WTC11 (cell line): ENCODE measurements at regions not wholly inside any gene's neighbourhood (a gene's known extent, or its start where the extent isn't known, plus 50 kb on each side); places are given as distances from the start of the nearest gene placed in this dataset.

ENCODE experiments used
- ATAC-seq: fragments of 200-7000 bp; cut with Tn5 transposase; 2 replicates; pipeline ENCODE4 v1.10.0; 2021; ENCODE audit warnings: mild to moderate bottlenecking, moderate library complexity
- CTCF ChIA-PET: fragments of 300-600 bp; sonication (Branson Sonifier 250); formaldehyde crosslinking; loops from one replicate; lab custom pipeline; 2021; ENCODE audit warnings: antibody characterized with exemption; lab: Charles Lee
- POLR2A ChIA-PET: fragments of 350-600 bp; sonication (Branson Sonifier 250); formaldehyde crosslinking; loops from one replicate; lab custom pipeline; 2021; ENCODE audit warnings: antibody characterized with exemption; lab: Charles Lee
- DNase-seq: peaks from one replicate; pipeline ENCODE4 v3.0.0; 2021; ENCODE audit warnings: low spot score
- H3K27ac Mint-ChIP-seq: 2 replicates; pipeline ENCODE4 v1.8.0; 2021; ENCODE audit warnings: mixed read lengths
- H3K27me3 Mint-ChIP-seq: 2 replicates; pipeline ENCODE4 v1.8.0; 2021; ENCODE audit warnings: low read depth, mild to moderate bottlenecking, moderate library complexity, mixed read lengths
- H3K36me3 Mint-ChIP-seq: 2 replicates; pipeline ENCODE4 v1.8.0; 2021; ENCODE audit warnings: mixed read lengths
- H3K4me1 Mint-ChIP-seq: 2 replicates; pipeline ENCODE4 v1.8.0; 2022; ENCODE audit warnings: mixed read lengths
- H3K4me3 Mint-ChIP-seq: 2 replicates; pipeline ENCODE4 v1.8.0; 2021; ENCODE audit warnings: mild to moderate bottlenecking, moderate library complexity, mixed read lengths
- H3K9me3 Mint-ChIP-seq: 2 replicates; pipeline ENCODE4 v1.8.0; 2021; ENCODE audit warnings: mixed read lengths
- CBFB ChIP-seq: sonication (generic); formaldehyde crosslinking; IDR thresholded peaks from 2 replicates; pipeline ENCODE4 v1.8.1; 2022; ENCODE audit warnings: mild to moderate bottlenecking, low read depth, missing genetic modification reagents
- CREB1 ChIP-seq: sonication (generic); formaldehyde crosslinking; IDR thresholded peaks from 2 replicates; pipeline ENCODE4 v1.8.0; 2023; ENCODE audit warnings: mild to moderate bottlenecking, missing genetic modification reagents
- ESRRA ChIP-seq: sonication (generic); formaldehyde crosslinking; IDR thresholded peaks from 2 replicates; pipeline ENCODE4 v1.8.1; 2022; ENCODE audit warnings: mild to moderate bottlenecking, missing genetic modification reagents, borderline replicate concordance
- JAZF1 ChIP-seq: fragments of 250-450 bp; sonication (Bioruptor Pico); IDR thresholded peaks from 2 replicates; pipeline ENCODE4 v1.9.0; 2021; ENCODE audit warnings: moderate library complexity, mild to moderate bottlenecking, inconsistent platforms
- JUN ChIP-seq: sonication (generic); formaldehyde crosslinking; IDR thresholded peaks from 2 replicates; pipeline ENCODE4 v1.8.0; 2023; ENCODE audit warnings: mild to moderate bottlenecking, missing genetic modification reagents
- KAT7 ChIP-seq: sonication (generic); formaldehyde crosslinking; IDR thresholded peaks from 2 replicates; pipeline ENCODE4 v1.8.1; 2023; ENCODE audit warnings: missing genetic modification reagents, mild to moderate bottlenecking, borderline replicate concordance
- NR1H2 ChIP-seq: sonication (generic); formaldehyde crosslinking; IDR thresholded peaks from 2 replicates; pipeline ENCODE4 v1.9.0; 2021; ENCODE audit warnings: mild to moderate bottlenecking, moderate library complexity, missing genetic modification reagents
- NR2C2 ChIP-seq: sonication (generic); formaldehyde crosslinking; IDR thresholded peaks from 2 replicates; pipeline ENCODE4 v1.8.0; 2022; ENCODE audit warnings: mild to moderate bottlenecking, missing genetic modification reagents
- NR3C1 ChIP-seq: sonication (generic); formaldehyde crosslinking; conservative IDR thresholded peaks from 2 replicates; pipeline ENCODE4 v1.8.1; 2023; ENCODE audit warnings: low read depth, mild to moderate bottlenecking, missing genetic modification reagents
- PRRX2 ChIP-seq: fragments of 250-450 bp; sonication (Bioruptor Pico); IDR thresholded peaks from 2 replicates; pipeline ENCODE4 v1.8.0; 2021; ENCODE audit warnings: mild to moderate bottlenecking
- SMAD3 ChIP-seq: sonication (generic); formaldehyde crosslinking; IDR thresholded peaks from 2 replicates; pipeline ENCODE4 v1.8.0; 2022; ENCODE audit warnings: missing genetic modification reagents, mild to moderate bottlenecking, borderline replicate concordance
- SMAD4 ChIP-seq: sonication (generic); formaldehyde crosslinking; IDR thresholded peaks from 2 replicates; pipeline ENCODE4 v1.8.0; 2022; ENCODE audit warnings: mild to moderate bottlenecking, missing genetic modification reagents
- SP1 ChIP-seq: sonication (generic); formaldehyde crosslinking; conservative IDR thresholded peaks from 2 replicates; pipeline ENCODE4 v1.8.1; 2022; ENCODE audit warnings: missing genetic modification reagents
- TEAD4 ChIP-seq: sonication (generic); formaldehyde crosslinking; IDR thresholded peaks from 2 replicates; pipeline ENCODE4 v1.8.0; 2022; ENCODE audit warnings: mild to moderate bottlenecking, missing genetic modification reagents
- ZBTB21 ChIP-seq: sonication (generic); formaldehyde crosslinking; IDR thresholded peaks from 2 replicates; pipeline ENCODE4 v1.8.1; 2023; ENCODE audit warnings: mild to moderate bottlenecking, missing genetic modification reagents, borderline replicate concordance
- ZNF121 ChIP-seq: sonication (generic); formaldehyde crosslinking; IDR thresholded peaks from 2 replicates; pipeline ENCODE4 v1.8.0; 2023; ENCODE audit warnings: missing genetic modification reagents
- ZNF317 ChIP-seq: sonication (generic); formaldehyde crosslinking; IDR thresholded peaks from 2 replicates; pipeline ENCODE4 v1.8.1; 2023; ENCODE audit warnings: low read depth, mild to moderate bottlenecking, moderate library complexity, missing genetic modification reagents, borderline replicate concordance
- ZNF423 ChIP-seq: fragments of 250-450 bp; sonication (Bioruptor Pico); IDR thresholded peaks from 2 replicates; pipeline ENCODE4 v2.1.2; 2022; ENCODE audit warnings: mild to moderate bottlenecking, moderate library complexity
- TF ChIP-seq, protein P1 (sequence below): sonication (generic); formaldehyde crosslinking; IDR thresholded peaks from 2 replicates; pipeline ENCODE4 v1.8.1; 2023; ENCODE audit warnings: mild to moderate bottlenecking, missing genetic modification reagents
- TF ChIP-seq, protein P2 (sequence below): sonication (generic); formaldehyde crosslinking; IDR thresholded peaks from 2 replicates; pipeline ENCODE4 v1.8.0; 2022; ENCODE audit warnings: mild to moderate bottlenecking, missing genetic modification reagents
- TF ChIP-seq, protein P3 (sequence below): sonication (generic); formaldehyde crosslinking; IDR thresholded peaks from 2 replicates; pipeline ENCODE4 v1.8.0; 2023; ENCODE audit warnings: mild to moderate bottlenecking, missing genetic modification reagents

DNA sequence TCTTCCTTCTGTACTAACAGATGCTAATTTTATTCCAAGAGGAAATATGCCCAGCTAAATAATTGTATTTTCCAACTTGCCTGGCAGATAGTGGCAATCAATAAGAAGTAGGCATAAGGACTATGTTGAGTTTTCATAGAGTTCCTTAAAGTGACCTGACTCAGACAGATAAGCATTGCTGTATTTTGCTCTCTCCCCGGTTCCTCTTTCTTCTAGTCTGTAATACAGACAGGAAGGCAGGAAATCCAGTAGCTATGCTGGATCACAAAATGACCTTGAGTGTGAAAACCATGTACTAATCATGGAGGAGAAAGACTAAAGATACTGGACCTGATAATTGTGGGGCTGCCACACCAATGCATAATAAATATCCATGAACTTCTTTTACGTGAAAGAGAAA, 701.7 kb downstream of the CETN3 start:
- POLR2A ChIA-PET = no interaction called here
- no peak for TF ChIP-seq ZBTB21
- TF ChIP-seq, protein P1, sequence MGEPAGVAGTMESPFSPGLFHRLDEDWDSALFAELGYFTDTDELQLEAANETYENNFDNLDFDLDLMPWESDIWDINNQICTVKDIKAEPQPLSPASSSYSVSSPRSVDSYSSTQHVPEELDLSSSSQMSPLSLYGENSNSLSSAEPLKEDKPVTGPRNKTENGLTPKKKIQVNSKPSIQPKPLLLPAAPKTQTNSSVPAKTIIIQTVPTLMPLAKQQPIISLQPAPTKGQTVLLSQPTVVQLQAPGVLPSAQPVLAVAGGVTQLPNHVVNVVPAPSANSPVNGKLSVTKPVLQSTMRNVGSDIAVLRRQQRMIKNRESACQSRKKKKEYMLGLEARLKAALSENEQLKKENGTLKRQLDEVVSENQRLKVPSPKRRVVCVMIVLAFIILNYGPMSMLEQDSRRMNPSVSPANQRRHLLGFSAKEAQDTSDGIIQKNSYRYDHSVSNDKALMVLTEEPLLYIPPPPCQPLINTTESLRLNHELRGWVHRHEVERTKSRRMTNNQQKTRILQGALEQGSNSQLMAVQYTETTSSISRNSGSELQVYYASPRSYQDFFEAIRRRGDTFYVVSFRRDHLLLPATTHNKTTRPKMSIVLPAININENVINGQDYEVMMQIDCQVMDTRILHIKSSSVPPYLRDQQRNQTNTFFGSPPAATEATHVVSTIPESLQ = no peak
- TF ChIP-seq, all 79 proteins: peak for 0
- Mint-ChIP-seq H3K27ac (no peak overlapping the region; the same call in 1 of the 2 replicates), H3K36me3 (0 out of 2 replicates have a peak, but pooled peaks cover 5% of the 10 kb centered on the region), H3K4me3 (no peak overlapping the region), H3K27me3 (no peaks in the 10 kb centered on the region), H3K9me3 (peaks cover 13% of the 10 kb centered on the region), H3K4me1 (peaks cover 65% of the 10 kb centered on the region)
- ATAC-seq (no peak), DNase-seq (no peak)
- CTCF ChIA-PET = no interaction called here

DNA sequence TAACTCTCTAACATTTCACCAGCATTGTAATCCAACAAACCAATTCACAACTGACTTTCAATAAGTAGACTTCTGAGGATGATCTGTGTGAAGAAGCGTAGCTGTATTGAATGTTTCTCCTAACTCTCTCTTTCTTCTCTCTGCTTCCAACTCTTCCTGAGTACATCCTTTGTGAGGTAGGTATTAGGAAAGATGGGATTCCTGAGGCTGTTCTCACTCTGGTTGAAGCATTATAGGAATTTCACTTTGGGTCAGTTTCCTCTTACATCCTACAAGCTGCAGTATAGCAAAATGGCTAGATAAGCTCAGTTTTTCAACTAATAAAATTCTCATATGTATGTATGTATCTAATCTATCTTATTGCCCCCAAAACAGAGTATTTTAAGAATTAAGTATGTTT, 702.8 kb downstream of the CETN3 start:
- ChIA-PET POLR2A (no interaction called here), CTCF (no interaction called here)
- ATAC-seq (no peak), DNase-seq (no peak)
- peaks cover 18% of the 10 kb centered on the region for H3K9me3 Mint-ChIP-seq
- H3K4me3 Mint-ChIP-seq = no peak overlapping the region
- TF ChIP-seq, protein P2, sequence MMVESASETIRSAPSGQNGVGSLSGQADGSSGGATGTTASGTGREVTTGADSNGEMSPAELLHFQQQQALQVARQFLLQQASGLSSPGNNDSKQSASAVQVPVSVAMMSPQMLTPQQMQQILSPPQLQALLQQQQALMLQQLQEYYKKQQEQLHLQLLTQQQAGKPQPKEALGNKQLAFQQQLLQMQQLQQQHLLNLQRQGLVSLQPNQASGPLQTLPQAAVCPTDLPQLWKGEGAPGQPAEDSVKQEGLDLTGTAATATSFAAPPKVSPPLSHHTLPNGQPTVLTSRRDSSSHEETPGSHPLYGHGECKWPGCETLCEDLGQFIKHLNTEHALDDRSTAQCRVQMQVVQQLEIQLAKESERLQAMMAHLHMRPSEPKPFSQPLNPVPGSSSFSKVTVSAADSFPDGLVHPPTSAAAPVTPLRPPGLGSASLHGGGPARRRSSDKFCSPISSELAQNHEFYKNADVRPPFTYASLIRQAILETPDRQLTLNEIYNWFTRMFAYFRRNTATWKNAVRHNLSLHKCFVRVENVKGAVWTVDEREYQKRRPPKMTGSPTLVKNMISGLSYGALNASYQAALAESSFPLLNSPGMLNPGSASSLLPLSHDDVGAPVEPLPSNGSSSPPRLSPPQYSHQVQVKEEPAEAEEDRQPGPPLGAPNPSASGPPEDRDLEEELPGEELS (CRISPR knock-in tag) = no peak
- TF ChIP-seq PRRX2 = no peak
- TF ChIP-seq ZNF121 (CRISPR knock-in tag) = no peak
- TF ChIP-seq NR3C1 (CRISPR knock-in tag) = no peak
- no peak for TF ChIP-seq KAT7
- no peak for TF ChIP-seq ZNF423 (CRISPR knock-in tag)
- TF ChIP-seq SMAD3 (CRISPR knock-in tag) = no peak
- TF ChIP-seq JUN (CRISPR knock-in tag) = no peak
- no peak for TF ChIP-seq NR2C2
- no peak for TF ChIP-seq JAZF1 (CRISPR knock-in tag)
- no peak for TF ChIP-seq CREB1 (CRISPR knock-in tag)
- TF ChIP-seq, protein P3, sequence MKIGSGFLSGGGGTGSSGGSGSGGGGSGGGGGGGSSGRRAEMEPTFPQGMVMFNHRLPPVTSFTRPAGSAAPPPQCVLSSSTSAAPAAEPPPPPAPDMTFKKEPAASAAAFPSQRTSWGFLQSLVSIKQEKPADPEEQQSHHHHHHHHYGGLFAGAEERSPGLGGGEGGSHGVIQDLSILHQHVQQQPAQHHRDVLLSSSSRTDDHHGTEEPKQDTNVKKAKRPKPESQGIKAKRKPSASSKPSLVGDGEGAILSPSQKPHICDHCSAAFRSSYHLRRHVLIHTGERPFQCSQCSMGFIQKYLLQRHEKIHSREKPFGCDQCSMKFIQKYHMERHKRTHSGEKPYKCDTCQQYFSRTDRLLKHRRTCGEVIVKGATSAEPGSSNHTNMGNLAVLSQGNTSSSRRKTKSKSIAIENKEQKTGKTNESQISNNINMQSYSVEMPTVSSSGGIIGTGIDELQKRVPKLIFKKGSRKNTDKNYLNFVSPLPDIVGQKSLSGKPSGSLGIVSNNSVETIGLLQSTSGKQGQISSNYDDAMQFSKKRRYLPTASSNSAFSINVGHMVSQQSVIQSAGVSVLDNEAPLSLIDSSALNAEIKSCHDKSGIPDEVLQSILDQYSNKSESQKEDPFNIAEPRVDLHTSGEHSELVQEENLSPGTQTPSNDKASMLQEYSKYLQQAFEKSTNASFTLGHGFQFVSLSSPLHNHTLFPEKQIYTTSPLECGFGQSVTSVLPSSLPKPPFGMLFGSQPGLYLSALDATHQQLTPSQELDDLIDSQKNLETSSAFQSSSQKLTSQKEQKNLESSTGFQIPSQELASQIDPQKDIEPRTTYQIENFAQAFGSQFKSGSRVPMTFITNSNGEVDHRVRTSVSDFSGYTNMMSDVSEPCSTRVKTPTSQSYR = no peak
- TF ChIP-seq CBFB (CRISPR knock-in tag) = no peak
- TF ChIP-seq TEAD4 (CRISPR knock-in tag) = no peak
- no peak for TF ChIP-seq SMAD4
- TF ChIP-seq ESRRA (CRISPR knock-in tag) = no peak
- H3K4me1 Mint-ChIP-seq = peaks cover 60% of the 10 kb centered on the region
- H3K27me3 Mint-ChIP-seq = no peaks in the 10 kb centered on the region
- 0 out of 2 replicates have a peak, but pooled peaks cover 9% of the 10 kb centered on the region for H3K36me3 Mint-ChIP-seq
- H3K27ac Mint-ChIP-seq = peak overlapping the region; percentile 58

DNA sequence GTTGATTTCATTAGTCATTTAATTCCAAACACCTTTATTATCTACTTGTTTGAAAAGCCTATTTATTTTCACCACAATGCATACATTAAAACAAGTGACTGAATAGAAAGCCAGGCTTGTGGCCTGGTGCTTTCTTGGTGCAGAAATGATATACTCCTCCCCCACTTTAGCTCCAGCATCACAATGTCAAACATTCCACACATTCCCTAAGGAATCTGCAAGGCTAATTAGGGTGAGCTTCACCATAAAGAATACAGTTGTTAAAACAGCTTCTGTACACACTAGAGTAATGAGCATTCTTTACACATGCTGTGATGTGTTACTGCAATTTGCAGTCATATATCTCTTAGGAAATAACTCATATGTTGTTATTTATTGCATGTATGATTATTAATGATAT, 705.7 kb downstream of the CETN3 start:
- CTCF ChIA-PET = interaction anchor here (0.8 to 0.9 kb wide), 2 partner anchors 11 to 1563 kb away, joined by 3 to 5 read pairs; no protein-coding TSS in a partner anchor
- no peaks in the 10 kb centered on the region for H3K27me3 Mint-ChIP-seq
- DNase-seq = peak; percentile 11
- TF ChIP-seq ZNF317 (CRISPR knock-in tag) (no peak), NR1H2 (CRISPR knock-in tag) (no peak), SP1 (CRISPR knock-in tag) (0 out of 2 replicates have a peak, but pooled peaks have one; percentile 28)
- TF ChIP-seq, protein P3 = peak; percentile 84

More for the DNA sequence above, 705.7 kb downstream of the CETN3 start:
- H3K4me3 Mint-ChIP-seq = no peak overlapping the region
- peaks cover 58% of the 10 kb centered on the region for H3K4me1 Mint-ChIP-seq
- H3K27ac Mint-ChIP-seq = peak overlapping the region; percentile 83
- H3K9me3 Mint-ChIP-seq = peaks cover 13% of the 10 kb centered on the region
- 0 out of 2 replicates have a peak, but pooled peaks cover 4% of the 10 kb centered on the region for H3K36me3 Mint-ChIP-seq
- ATAC-seq = peak; percentile 98
- POLR2A ChIA-PET = interaction anchor here (0.7 kb wide), 1 partner anchor 706 kb away, joined by 3 read pairs; the partner anchor contains the start of gene CETN3
